ENCODE measurements at regions not wholly inside any gene's neighbourhood (a gene's known extent, or its start where the extent isn't known, plus 50 kb on each side); places are given as distances from the start of the nearest gene placed in this dataset.

DNA sequence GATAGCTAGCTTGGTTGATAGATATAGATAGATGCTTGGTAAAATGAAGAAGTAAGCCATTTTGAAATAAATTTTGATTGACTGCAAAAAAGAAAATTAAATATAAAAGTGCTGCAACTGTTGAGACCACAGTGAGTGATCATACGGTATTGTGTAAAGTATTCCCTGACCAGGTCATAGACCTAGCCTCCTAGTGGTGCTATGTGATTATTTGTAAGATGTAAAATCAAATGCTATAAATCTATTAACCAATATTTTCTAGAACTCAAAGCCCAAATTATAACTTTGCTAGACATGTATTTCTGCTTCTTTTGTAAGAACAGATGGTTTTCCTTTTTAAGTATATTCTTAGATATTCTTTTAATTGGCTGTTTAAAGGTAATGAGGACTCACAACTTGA, 480.2 kb upstream of the PTPRD start:
- H3K27ac Mint-ChIP-seq, result no peak overlapping the region
- H3K9me3 Mint-ChIP-seq, result no peaks in the 10 kb centered on the region
- H3K4me1 Mint-ChIP-seq (ENCODE audit: unreplicated experiment), result no peaks in the 10 kb centered on the region
- no peaks in the 10 kb centered on the region for H3K27me3 Mint-ChIP-seq
- TF ChIP-seq, protein P1, sequence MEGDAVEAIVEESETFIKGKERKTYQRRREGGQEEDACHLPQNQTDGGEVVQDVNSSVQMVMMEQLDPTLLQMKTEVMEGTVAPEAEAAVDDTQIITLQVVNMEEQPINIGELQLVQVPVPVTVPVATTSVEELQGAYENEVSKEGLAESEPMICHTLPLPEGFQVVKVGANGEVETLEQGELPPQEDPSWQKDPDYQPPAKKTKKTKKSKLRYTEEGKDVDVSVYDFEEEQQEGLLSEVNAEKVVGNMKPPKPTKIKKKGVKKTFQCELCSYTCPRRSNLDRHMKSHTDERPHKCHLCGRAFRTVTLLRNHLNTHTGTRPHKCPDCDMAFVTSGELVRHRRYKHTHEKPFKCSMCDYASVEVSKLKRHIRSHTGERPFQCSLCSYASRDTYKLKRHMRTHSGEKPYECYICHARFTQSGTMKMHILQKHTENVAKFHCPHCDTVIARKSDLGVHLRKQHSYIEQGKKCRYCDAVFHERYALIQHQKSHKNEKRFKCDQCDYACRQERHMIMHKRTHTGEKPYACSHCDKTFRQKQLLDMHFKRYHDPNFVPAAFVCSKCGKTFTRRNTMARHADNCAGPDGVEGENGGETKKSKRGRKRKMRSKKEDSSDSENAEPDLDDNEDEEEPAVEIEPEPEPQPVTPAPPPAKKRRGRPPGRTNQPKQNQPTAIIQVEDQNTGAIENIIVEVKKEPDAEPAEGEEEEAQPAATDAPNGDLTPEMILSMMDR (conservative IDR thresholded peaks at IDR 0.05), result peak; percentile 50
- H3K36me3 Mint-ChIP-seq, result no peaks in the 10 kb centered on the region
- DNase-seq (ENCODE audit: extremely low spot score, unreplicated experiment), result no peak
- H3K4me3 Mint-ChIP-seq, result no peak overlapping the region

DNA sequence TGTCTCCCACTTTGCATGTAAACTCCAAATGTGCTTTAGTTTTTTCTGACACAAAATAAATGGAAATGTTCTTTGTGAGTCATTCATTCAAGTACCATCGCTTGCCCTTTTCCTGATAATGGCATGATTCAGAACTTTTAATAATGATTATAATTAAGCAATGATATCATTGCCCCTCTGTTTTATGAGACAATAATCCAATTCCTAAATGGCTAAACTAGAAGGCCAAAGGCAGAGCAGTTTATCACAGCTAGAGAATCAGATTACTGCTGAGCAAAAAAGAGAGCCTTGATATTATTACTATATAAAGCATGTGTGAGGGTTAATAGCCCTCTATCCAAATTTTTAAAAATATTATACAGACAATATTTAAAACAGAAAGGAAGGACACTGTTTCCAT, 484.2 kb upstream of the PTPRD start:
- Mint-ChIP-seq H3K27ac (no peak overlapping the region), H3K9me3 (peaks cover 9% of the 10 kb centered on the region), H3K4me3 (no peak overlapping the region), H3K4me1 (ENCODE audit: unreplicated experiment) (no peaks in the 10 kb centered on the region), H3K27me3 (no peaks in the 10 kb centered on the region), H3K36me3 (no peaks in the 10 kb centered on the region)
- TF ChIP-seq, protein P1 (conservative IDR thresholded peaks at IDR 0.05), result no peak
- DNase-seq (ENCODE audit: extremely low spot score, unreplicated experiment), result no peak

DNA sequence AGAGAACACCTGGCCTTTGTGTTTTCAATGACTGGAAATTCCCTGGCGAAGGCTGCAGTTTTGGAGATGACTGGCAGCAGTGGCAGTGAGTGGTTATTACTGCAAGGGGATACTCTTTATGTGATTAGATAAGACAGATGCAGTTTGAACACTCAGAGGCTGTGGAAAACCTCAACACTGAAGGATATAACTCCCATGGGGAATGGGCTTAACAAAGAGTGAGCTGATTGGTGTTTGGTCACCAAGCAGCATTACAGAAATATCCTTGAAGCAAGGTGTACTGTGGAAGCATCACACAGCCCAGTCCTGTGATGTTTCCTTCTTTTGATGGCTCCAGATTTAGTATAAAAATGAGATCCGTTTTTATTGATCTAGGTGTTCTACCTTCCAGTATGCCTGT, 490.7 kb upstream of the PTPRD start:
- no peak for DNase-seq (ENCODE audit: extremely low spot score, unreplicated experiment)
- no peak overlapping the region for H3K27ac Mint-ChIP-seq
- TF ChIP-seq, protein P1 (conservative IDR thresholded peaks at IDR 0.05), result no peak
- H3K4me3 Mint-ChIP-seq, result no peak overlapping the region
- H3K4me1 Mint-ChIP-seq (ENCODE audit: unreplicated experiment), result no peaks in the 10 kb centered on the region
- H3K9me3 Mint-ChIP-seq, result peaks cover 9% of the 10 kb centered on the region
- H3K36me3 Mint-ChIP-seq, result no peaks in the 10 kb centered on the region
- no peaks in the 10 kb centered on the region for H3K27me3 Mint-ChIP-seq

DNA sequence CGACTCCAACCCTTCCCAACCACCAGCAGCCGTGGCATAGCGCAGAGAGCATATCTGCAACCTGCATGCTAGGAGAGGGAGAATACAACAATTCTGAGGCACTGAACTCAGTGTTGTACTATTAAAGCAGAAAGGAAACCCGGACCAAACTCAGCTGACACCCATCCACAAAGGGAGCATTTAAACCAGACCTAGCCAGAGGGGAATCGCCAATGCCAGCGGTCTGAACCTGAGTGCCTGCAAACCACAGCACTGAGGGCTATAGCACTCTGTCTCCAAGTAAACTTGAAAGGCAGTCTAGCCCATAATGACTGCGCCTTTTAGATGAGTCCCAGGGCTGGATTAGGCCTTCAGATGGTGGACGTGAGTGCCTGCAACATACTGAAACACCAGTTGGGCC, 494.4 kb upstream of the PTPRD start:
- Mint-ChIP-seq H3K4me1 (ENCODE audit: unreplicated experiment) (no peaks in the 10 kb centered on the region), H3K36me3 (no peaks in the 10 kb centered on the region), H3K27me3 (no peaks in the 10 kb centered on the region), H3K4me3 (no peak overlapping the region), H3K9me3 (no peaks in the 10 kb centered on the region), H3K27ac (no peak overlapping the region)
- TF ChIP-seq, protein P1 (conservative IDR thresholded peaks at IDR 0.05), result no peak
- no peak for DNase-seq (ENCODE audit: extremely low spot score, unreplicated experiment)

DNA sequence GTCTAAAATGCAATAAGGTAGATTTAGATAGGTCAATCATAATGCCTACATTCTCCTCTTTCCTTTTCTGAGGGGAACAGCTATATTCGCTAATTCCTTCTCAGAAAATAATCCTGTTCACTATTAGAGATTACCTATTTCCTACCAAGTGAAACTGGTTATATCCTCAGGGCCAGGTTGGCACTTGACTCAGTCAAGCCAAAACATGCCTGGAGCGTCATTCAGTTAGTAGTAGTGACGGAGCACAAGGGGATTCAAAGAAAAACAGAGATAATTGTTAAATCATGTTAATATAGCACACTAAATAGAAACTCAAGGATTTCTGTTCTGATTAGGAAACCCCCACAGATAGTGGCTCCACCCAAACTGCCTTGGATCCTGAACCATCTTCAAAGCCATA, 515.4 kb upstream of the PTPRD start:
- Mint-ChIP-seq H3K4me1 (ENCODE audit: unreplicated experiment) (no peaks in the 10 kb centered on the region), H3K9me3 (no peaks in the 10 kb centered on the region), H3K27me3 (peaks cover 3% of the 10 kb centered on the region), H3K27ac (no peak overlapping the region), H3K4me3 (no peak overlapping the region), H3K36me3 (no peaks in the 10 kb centered on the region)
- TF ChIP-seq, protein P1 (conservative IDR thresholded peaks at IDR 0.05), result no peak
- no peak for DNase-seq (ENCODE audit: extremely low spot score, unreplicated experiment)

DNA sequence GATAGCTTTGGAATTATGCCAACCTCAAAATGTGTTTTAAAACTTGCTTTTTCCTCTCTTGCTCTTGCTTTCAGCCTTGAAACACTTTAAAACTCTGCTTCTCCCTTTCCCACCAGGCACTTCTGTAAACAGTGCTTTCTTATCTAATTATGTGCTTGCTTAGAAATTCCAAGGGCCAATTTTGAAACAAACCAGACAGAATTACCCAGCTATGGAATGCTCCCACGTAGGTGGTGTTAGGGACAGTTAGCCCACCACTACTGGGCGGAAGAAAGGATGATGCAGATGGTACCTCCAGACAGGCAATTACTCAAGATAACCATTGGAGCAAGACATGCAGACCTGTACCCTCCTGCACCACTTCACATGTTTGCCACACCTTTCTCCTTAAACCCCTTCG, 523.0 kb upstream of the PTPRD start:
- Mint-ChIP-seq H3K27ac (no peak overlapping the region), H3K9me3 (no peaks in the 10 kb centered on the region), H3K36me3 (no peaks in the 10 kb centered on the region), H3K4me1 (ENCODE audit: unreplicated experiment) (peaks cover 4% of the 10 kb centered on the region), H3K4me3 (no peak overlapping the region), H3K27me3 (no peaks in the 10 kb centered on the region)
- no peak for DNase-seq (ENCODE audit: extremely low spot score, unreplicated experiment)
- TF ChIP-seq, protein P1 (conservative IDR thresholded peaks at IDR 0.05), result no peak

Data from type B pancreatic cell (in vitro differentiated cells).